HCT116 (cell line): ENCODE measurements at regions not wholly inside any gene's neighbourhood (a gene's known extent, or its start where the extent isn't known, plus 50 kb on each side); places are given as distances from the start of the nearest gene placed in this dataset.

Experiments
- ATAC-seq: fragments of 200-7000 bp; cut with Tn5 transposase; 2 replicates; pipeline ENCODE4 v1.9.1; 2020; ENCODE audit warnings: mild to moderate bottlenecking, moderate library complexity
- BruUV-seq: library from RNA; stranded (reverse); fragments of 400-500 nt; replicated peaks from 2 replicates; lab custom pipeline; 2021; lab: Mats Ljungman, UMichigan
- CTCF ChIA-PET: fragments of 300-600 bp; sonication (Branson Sonifier 250); formaldehyde crosslinking; loops from one replicate; lab custom pipeline; 2021; ENCODE audit warnings: antibody characterized with exemption; lab: Charles Lee
- POLR2A ChIA-PET: fragments of 300-600, 350-600 bp; sonication (Branson Sonifier 250); formaldehyde crosslinking; loops from one replicate; lab custom pipeline; 2021; ENCODE audit warnings: antibody characterized with exemption; lab: Charles Lee
- RAD21 ChIA-PET, 2 experiments: fragments of 300-600 bp; sonication (Branson Sonifier 250); formaldehyde crosslinking; loops; one replicate each; lab custom pipeline; 2023; ENCODE audit warnings: low total read pairs in 2 of 2; ENCODE audit not compliant: uncharacterized antibody in 2 of 2, unreplicated experiment in 2 of 2, low non-redundant PET in 1 of 2; lab: Charles Lee
- DNase-seq: peaks from one replicate; pipeline ENCODE4 v3.0.0-alpha.2; 2010; ENCODE audit warnings: low read depth, low spot score
- H2AFZ ChIP-seq: fragments of 200-600 bp; shearing (Covaris generic), sonication (generic); 2 replicates; pipeline ENCODE4 v1.6.1; 2017; ENCODE audit warnings: low read depth, mixed run types, mixed read lengths, antibody characterized with exemption, low read length; ENCODE audit not compliant: poor library complexity, severe bottlenecking
- H3K27ac ChIP-seq: 2 replicates; pipeline ENCODE4 v1.5.1; 2012; ENCODE audit warnings: low read depth, low read length
- H3K27me3 ChIP-seq: fragments of 200-600 bp; sonication (generic); 2 replicates; pipeline ENCODE4 v1.6.1; 2016; ENCODE audit warnings: mixed run types, low read length, mixed read lengths; ENCODE audit not compliant: insufficient read depth
- H3K36me3 ChIP-seq, 2 experiments: fragments of 200-500 bp in 1 of 2; fragments of 200-600 bp in 1 of 2; sonication (Bioruptor generic) in 1 of 2; sonication (generic) in 1 of 2; 2 replicates each; pipeline versions ENCODE4 v1.5.1 to v1.6.1; 2014 to 2016; ENCODE audit warnings: low read length in 2 of 2, inconsistent platforms in 1 of 2, mixed read lengths in 1 of 2, mixed run types in 1 of 2; ENCODE audit not compliant: insufficient read depth in 2 of 2, control insufficient read depth in 1 of 2
- H3K4me1 ChIP-seq, 2 experiments: fragments of 200-600 bp in 1 of 2; sonication (generic) in 1 of 2; 2 replicates each; pipeline versions ENCODE4 v1.5.1 to v1.6.1; 2012 to 2017; ENCODE audit warnings: low read length in 2 of 2, inconsistent platforms in 1 of 2, mild to moderate bottlenecking in 1 of 2, mixed read lengths in 1 of 2, mixed run types in 1 of 2, moderate library complexity in 1 of 2; ENCODE audit not compliant: insufficient read depth in 2 of 2, control insufficient read depth in 1 of 2
- H3K4me2 ChIP-seq: fragments of 200-600 bp; sonication (generic); 2 replicates; pipeline ENCODE4 v1.6.1; 2017; ENCODE audit warnings: mixed run types, low read length, mixed read lengths
- H3K4me3 ChIP-seq, 2 experiments: fragments of 200-600 bp in 1 of 2; sonication (generic) in 1 of 2; replicated peaks in 1 of 2; 2 replicates each; pipeline ENCODE4 v1.5.1; 2011 to 2016; ENCODE audit warnings: low read length in 2 of 2, control low read depth in 1 of 2, low read depth in 1 of 2, mild to moderate bottlenecking in 1 of 2, mixed read lengths in 1 of 2, mixed run types in 1 of 2
- H3K79me2 ChIP-seq: fragments of 200-600 bp; sonication (generic); 2 replicates; pipeline ENCODE4 v1.6.1; 2017; ENCODE audit warnings: mild to moderate bottlenecking, mixed run types, low read length, moderate library complexity, mixed read lengths; ENCODE audit not compliant: insufficient read depth
- H3K9ac ChIP-seq: fragments of 200-600 bp; sonication (generic); 2 replicates; pipeline ENCODE4 v1.6.1; 2016; ENCODE audit warnings: low read length, mixed read lengths
- H3K9me2 ChIP-seq: fragments of 200-600 bp; sonication (generic), shearing (Covaris generic); 2 replicates; pipeline ENCODE4 v1.6.1; 2017; ENCODE audit warnings: mixed run types, mild to moderate bottlenecking, moderate library complexity; ENCODE audit not compliant: insufficient read depth
- H3K9me3 ChIP-seq, 2 experiments: fragments of 200-500 bp in 1 of 2; fragments of 200-600 bp in 1 of 2; sonication (Bioruptor generic) in 1 of 2; sonication (generic) in 1 of 2; 2 replicates each; pipeline ENCODE4 v1.6.1; 2014 to 2017; ENCODE audit warnings: low read length in 2 of 2, mixed read lengths in 2 of 2, inconsistent platforms in 1 of 2, low read depth in 1 of 2, mild to moderate bottlenecking in 1 of 2, mixed run types in 1 of 2, moderate library complexity in 1 of 2; ENCODE audit not compliant: control insufficient read depth in 1 of 2, insufficient read depth in 1 of 2
- H4K20me1 ChIP-seq: fragments of 200-600 bp; sonication (generic), shearing (Covaris generic); 2 replicates; pipeline ENCODE4 v1.6.1; 2017; ENCODE audit warnings: mixed run types, mild to moderate bottlenecking, moderate library complexity; ENCODE audit not compliant: insufficient read depth
- EGR1 ChIP-seq: IDR thresholded peaks from 2 replicates; pipeline ENCODE4 v1.6.1; 2012; ENCODE audit warnings: low read depth
- ELF1 ChIP-seq: IDR thresholded peaks from 2 replicates; pipeline ENCODE4 v1.6.1; 2012; ENCODE audit warnings: low read depth, borderline replicate concordance
- EZH2 ChIP-seq: fragments of 200-600 bp; sonication (generic); IDR thresholded peaks from 2 replicates; pipeline ENCODE4 v1.6.1; 2017; ENCODE audit warnings: antibody characterized with exemption, mixed run types
- EZH2phosphoT487 ChIP-seq: fragments of 200-600 bp; IDR thresholded peaks from 2 replicates; pipeline ENCODE4 v1.6.1; 2018; ENCODE audit warnings: antibody characterized with exemption, borderline replicate concordance
- FOSL1 ChIP-seq: IDR thresholded peaks from 2 replicates; pipeline ENCODE4 v1.6.1; 2012; ENCODE audit warnings: low read depth
- POLR2A ChIP-seq: IDR thresholded peaks from 2 replicates; pipeline ENCODE4 v1.7.0; 2011; ENCODE audit warnings: borderline replicate concordance; ENCODE audit not compliant: insufficient read depth, insufficient read length; ENCODE audit errors: extremely low read depth
- RAD21 ChIP-seq: IDR thresholded peaks from 2 replicates; pipeline ENCODE4 v1.6.1; 2012; ENCODE audit warnings: low read depth, mild to moderate bottlenecking
- SIN3A ChIP-seq: IDR thresholded peaks from 2 replicates; pipeline ENCODE4 v1.6.1; 2012; ENCODE audit warnings: low read depth
- SP1 ChIP-seq: IDR thresholded peaks from 2 replicates; pipeline ENCODE4 v1.6.1; 2012; ENCODE audit warnings: low read depth
- TCF7L2 ChIP-seq: IDR thresholded peaks from 2 replicates; pipeline ENCODE4 v1.7.0; 2011; ENCODE audit warnings: borderline replicate concordance, inconsistent platforms; ENCODE audit not compliant: insufficient read depth, insufficient read length; ENCODE audit errors: extremely low read depth
- intact Hi-C: fragments of 100-400 bp; cut with micrococcal nuclease; formaldehyde crosslinking; loops from 2 replicates; pipeline ENCODE4 v1.10.0; 2022
- TF ChIP-seq, protein P1 (sequence below): IDR thresholded peaks from 2 replicates; pipeline ENCODE4 v1.6.1; 2011; ENCODE audit warnings: mild to moderate bottlenecking, low read length, moderate library complexity; ENCODE audit not compliant: insufficient replicate concordance; ENCODE audit errors: extremely low read depth

- no TSS peak for BruUV-seq
Measured at GRCh38 chr5:23305055-23305454, 202.4 kb upstream of the PRDM9 start.

DNA sequence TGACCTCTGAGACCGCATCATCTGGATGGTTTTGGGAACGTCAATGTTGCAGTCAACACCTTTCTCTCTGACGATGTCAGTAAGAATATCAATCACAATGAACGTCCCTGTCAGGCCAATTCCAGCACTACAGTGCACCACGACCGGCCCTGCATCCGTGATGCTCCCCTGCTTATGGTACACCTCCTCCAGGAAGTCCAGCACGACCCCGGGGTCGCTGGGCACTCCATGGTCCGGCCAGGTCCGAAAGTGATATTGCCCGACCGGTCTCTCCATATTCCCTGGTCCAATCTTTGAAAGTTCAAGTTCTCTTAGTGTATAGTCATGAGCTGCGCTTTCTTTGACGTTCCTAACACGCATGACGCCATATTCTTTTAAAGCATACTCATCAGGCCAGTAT lies 203.6 kb upstream of the PRDM9 start:
- no peak for DNase-seq
- H3K9me2 ChIP-seq: no peaks in the 10 kb centered on the region
- ChIA-PET CTCF (no interaction called here), RAD21 (no interaction called here), POLR2A (no interaction called here)
- TF ChIP-seq EZH2 (no peak), SIN3A (no peak), FOSL1 (no peak), RAD21 (no peak), POLR2A (no peak), ELF1 (no peak)
- TF ChIP-seq, protein P1, sequence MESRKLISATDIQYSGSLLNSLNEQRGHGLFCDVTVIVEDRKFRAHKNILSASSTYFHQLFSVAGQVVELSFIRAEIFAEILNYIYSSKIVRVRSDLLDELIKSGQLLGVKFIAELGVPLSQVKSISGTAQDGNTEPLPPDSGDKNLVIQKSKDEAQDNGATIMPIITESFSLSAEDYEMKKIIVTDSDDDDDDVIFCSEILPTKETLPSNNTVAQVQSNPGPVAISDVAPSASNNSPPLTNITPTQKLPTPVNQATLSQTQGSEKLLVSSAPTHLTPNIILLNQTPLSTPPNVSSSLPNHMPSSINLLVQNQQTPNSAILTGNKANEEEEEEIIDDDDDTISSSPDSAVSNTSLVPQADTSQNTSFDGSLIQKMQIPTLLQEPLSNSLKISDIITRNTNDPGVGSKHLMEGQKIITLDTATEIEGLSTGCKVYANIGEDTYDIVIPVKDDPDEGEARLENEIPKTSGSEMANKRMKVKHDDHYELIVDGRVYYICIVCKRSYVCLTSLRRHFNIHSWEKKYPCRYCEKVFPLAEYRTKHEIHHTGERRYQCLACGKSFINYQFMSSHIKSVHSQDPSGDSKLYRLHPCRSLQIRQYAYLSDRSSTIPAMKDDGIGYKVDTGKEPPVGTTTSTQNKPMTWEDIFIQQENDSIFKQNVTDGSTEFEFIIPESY: no peak
- no peak overlapping the region for H3K4me3 ChIP-seq
- no peaks in the 10 kb centered on the region for H3K27me3 ChIP-seq
- no peak overlapping the region for H3K27ac ChIP-seq
- H3K79me2 ChIP-seq: no peaks in the 10 kb centered on the region
- no peaks in the 10 kb centered on the region for H3K4me1 ChIP-seq
- H2AFZ ChIP-seq: no peak overlapping the region
- BruUV-seq: no TSS peak
- no peaks in the 10 kb centered on the region for H4K20me1 ChIP-seq
- ATAC-seq: no peak
- peaks cover 11 to 13% of the 10 kb centered on the region in 2 experiments; a peak in 2 of 4 replicates for H3K9me3 ChIP-seq
- no peaks in the 10 kb centered on the region for H3K36me3 ChIP-seq
- intact Hi-C loops: no loop called here
- H3K9ac ChIP-seq: no peak overlapping the region
- H3K4me2 ChIP-seq: no peak overlapping the region

More at GRCh38 chr5:23305055-23305454, 202.4 kb upstream of the PRDM9 start:
- TF ChIP-seq SP1 (no peak), EZH2phosphoT487 (no peak), TCF7L2 (no peak), EGR1 (no peak), EZH2 (no peak), RAD21 (no peak)
- intact Hi-C loops: no loop called here
- H3K79me2 ChIP-seq: no peaks in the 10 kb centered on the region
- no peaks in the 10 kb centered on the region for H3K36me3 ChIP-seq
- H3K9me2 ChIP-seq: no peaks in the 10 kb centered on the region
- no peak overlapping the region for H3K9ac ChIP-seq
- H3K4me1 ChIP-seq: no peaks in the 10 kb centered on the region
- no peak overlapping the region for H3K27ac ChIP-seq
- ChIA-PET RAD21 (no interaction called here), POLR2A (no interaction called here), CTCF (no interaction called here)
- no peak overlapping the region for H3K4me3 ChIP-seq
- no peak overlapping the region for H3K4me2 ChIP-seq
- DNase-seq (no peak), ATAC-seq (no peak)
- H3K27me3 ChIP-seq: no peaks in the 10 kb centered on the region
- peaks cover 11 to 13% of the 10 kb centered on the region in 2 experiments; a peak in 2 of 4 replicates for H3K9me3 ChIP-seq
- H2AFZ ChIP-seq: no peak overlapping the region
- no peaks in the 10 kb centered on the region for H4K20me1 ChIP-seq
